ENCODE measurements at regions not wholly inside any gene's neighbourhood (a gene's known extent, or its start where the extent isn't known, plus 50 kb on each side); places are given as distances from the start of the nearest gene placed in this dataset.
"Not testable (repeated sequence)": the region's sequence is repeated elsewhere in the genome, so short reads cannot be mapped to it uniquely, and the experiment has no call there.

- DNase-seq (no peak), ATAC-seq (ENCODE audit: low FRiP score in 2 of 2) (no peak)
- 91 to 96% methylated on average over 2 of the region's 2 CpGs for WGBS, 2 donors
- Histone ChIP-seq H3K36me3 (no peaks in the 10 kb centered on the region), H3K4me3 (no peak overlapping the region), H3K27ac (no peak overlapping the region), H3K4me1 (no peaks in the 10 kb centered on the region), H3K27me3 (no peaks in the 10 kb centered on the region), H3K9me3 (no peaks in the 10 kb centered on the region)
- TF ChIP-seq EP300 (IDR thresholded peaks at IDR 0.05) (no peak), CTCF (IDR thresholded peaks at IDR 0.05) (no peak), POLR2AphosphoS5 (IDR thresholded peaks at IDR 0.05) (no peak), POLR2A (IDR thresholded peaks at IDR 0.05) (no peak)
Measured at GRCh38 chr4:151851354-151851753, 90.5 kb upstream of the GATB start.

DNA sequence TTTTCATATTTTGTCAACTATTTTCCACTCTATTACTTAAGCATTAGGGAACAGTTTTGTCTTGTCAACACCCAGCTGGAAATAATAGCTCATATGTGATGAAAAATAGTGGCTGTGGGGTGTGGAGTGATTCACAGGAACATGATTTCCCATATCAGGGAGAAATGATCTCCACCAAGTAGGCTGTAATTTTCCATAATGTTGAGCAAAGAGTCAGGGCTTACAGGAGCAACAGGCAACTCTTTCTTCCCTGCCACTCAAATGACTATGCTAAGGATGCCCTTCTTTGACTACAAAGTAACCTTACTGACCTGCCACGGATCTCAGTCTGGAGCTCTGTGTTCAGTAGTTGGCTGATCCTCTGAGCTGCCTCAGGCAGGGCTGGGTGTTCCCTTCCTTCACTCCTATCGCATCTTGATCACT, 90.0 kb upstream of the GATB start:
- peak in 1 of 2 donors; percentile 57 for ATAC-seq (ENCODE audit: low FRiP score in 2 of 2)
- 55 to 83% methylated on average over 2 of the region's 2 CpGs for WGBS, 2 donors
- Histone ChIP-seq H3K4me3 (no peak overlapping the region), H3K4me1 (no peaks in the 10 kb centered on the region), H3K27me3 (no peaks in the 10 kb centered on the region), H3K36me3 (no peaks in the 10 kb centered on the region), H3K27ac (no peak overlapping the region), H3K9me3 (no peaks in the 10 kb centered on the region)
- DNase-seq = no peak
- TF ChIP-seq EP300 (IDR thresholded peaks at IDR 0.05) (no peak), POLR2AphosphoS5 (IDR thresholded peaks at IDR 0.05) (peak in 1 of 2 donors; percentile 9)

DNA sequence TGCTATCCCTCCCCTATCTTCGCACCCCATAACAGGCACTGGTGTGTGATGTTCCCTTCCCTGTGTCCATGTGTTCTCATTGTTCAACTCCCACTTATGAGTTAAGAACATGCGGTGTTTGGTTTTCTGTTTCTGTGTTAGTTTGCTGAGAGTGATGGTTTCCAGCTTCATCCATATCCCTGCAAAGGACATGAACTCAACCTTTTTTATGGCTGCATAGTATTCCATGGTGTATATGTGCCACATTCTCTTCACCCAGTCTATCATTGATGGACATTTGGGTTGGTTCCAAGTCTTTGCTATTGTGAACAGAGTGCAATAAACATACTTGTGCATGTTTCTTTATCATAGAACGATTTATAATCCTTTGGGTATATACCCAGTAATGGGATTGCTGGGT, 84.7 kb upstream of the GATB start:
- H3K4me3 ChIP-seq; ATAC-seq (ENCODE audit: low FRiP score in 2 of 2); DNase-seq; H3K4me1 ChIP-seq; H3K27ac ChIP-seq; H3K27me3 ChIP-seq; H3K9me3 ChIP-seq; H3K36me3 ChIP-seq: not testable (repeated sequence)
- 88 to 91% methylated on average over 3 of the region's 3 CpGs for WGBS, 2 donors

DNA sequence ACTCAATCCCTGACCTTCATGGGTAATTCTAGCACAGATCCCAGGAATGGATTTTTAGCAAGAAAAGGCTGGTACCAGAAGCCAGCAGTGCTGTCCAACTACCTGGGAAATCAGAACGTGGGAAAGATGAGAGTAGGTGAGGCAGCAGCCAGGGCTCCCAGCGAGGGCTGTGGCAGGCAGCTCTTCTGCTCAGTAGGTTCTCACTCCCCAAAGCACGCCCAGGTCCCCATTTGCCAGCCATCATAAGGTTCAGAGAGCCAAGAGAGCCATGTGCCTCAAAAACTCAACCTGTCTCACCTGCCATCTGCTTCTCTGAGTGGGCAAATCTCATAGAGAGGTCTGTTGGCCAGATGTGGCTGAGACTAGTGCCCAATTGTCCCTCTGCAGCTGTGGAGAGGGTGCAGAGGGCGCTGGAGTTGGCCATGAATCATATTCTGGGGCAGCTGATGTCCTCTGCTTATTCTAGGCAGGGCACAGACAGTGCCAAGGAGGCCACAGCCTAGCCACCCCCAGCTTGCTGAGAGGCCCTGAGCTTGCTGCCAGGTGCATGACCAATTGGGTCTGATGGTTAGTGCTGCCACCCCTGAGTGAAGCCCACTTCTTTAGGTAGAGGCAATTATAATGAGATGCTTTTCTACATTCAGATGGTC, 81.7 kb upstream of the GATB start:
- peak in 1 of 2 donors; percentile 47 for ATAC-seq (ENCODE audit: low FRiP score in 2 of 2)
- Histone ChIP-seq H3K4me3 (no peak overlapping the region), H3K36me3 (no peaks in the 10 kb centered on the region), H3K4me1 (no peaks in the 10 kb centered on the region), H3K9me3 (no peaks in the 10 kb centered on the region), H3K27ac (no peak overlapping the region), H3K27me3 (no peaks in the 10 kb centered on the region)
- DNase-seq = no peak
- WGBS, 2 donors = 77 to 80% methylated on average over 2 to 4 of the region's 4 CpGs
- TF ChIP-seq EP300 (IDR thresholded peaks at IDR 0.05) (no peak), POLR2A (IDR thresholded peaks at IDR 0.05) (no peak), CTCF (IDR thresholded peaks at IDR 0.05) (no peak), POLR2AphosphoS5 (IDR thresholded peaks at IDR 0.05) (no peak)

GRCh38 chr4:151841107-151841506, 80.3 kb upstream of the GATB start:
- no peak overlapping the region for H3K4me3 ChIP-seq
- ATAC-seq (ENCODE audit: low FRiP score in 2 of 2) = peak in 1 of 2 donors; percentile 57

More at GRCh38 chr4:151841107-151841506, 80.3 kb upstream of the GATB start:
- H3K4me1 ChIP-seq = no peaks in the 10 kb centered on the region
- H3K27ac ChIP-seq = no peak overlapping the region
- no peaks in the 10 kb centered on the region for H3K27me3 ChIP-seq
- no peaks in the 10 kb centered on the region for H3K36me3 ChIP-seq
- peak in 1 of 2 donors; percentile 24 for DNase-seq
- TF ChIP-seq POLR2AphosphoS5 (IDR thresholded peaks at IDR 0.05) (no peak), EP300 (IDR thresholded peaks at IDR 0.05) (no peak), POLR2A (IDR thresholded peaks at IDR 0.05) (no peak), CTCF (IDR thresholded peaks at IDR 0.05) (no peak)
- 81 to 83% methylated on average over 9 to 10 of the region's 10 CpGs for WGBS, 2 donors
- no peaks in the 10 kb centered on the region for H3K9me3 ChIP-seq

Measured in upper lobe of left lung (tissue), 6 donors.